GM12874 (cell line): ENCODE measurements at regions not wholly inside any gene's neighbourhood (a gene's known extent, or its start where the extent isn't known, plus 50 kb on each side); places are given as distances from the start of the nearest gene placed in this dataset.
A peak's percentile ranks its signal among the peaks of the same experiment; 100 is the strongest.

Experiments used
- TF ChIP-seq, protein P1 (sequence below): IDR thresholded peaks from 2 replicates; pipeline ENCODE4 v1.5.1; 2011; ENCODE audit warnings: low read depth, mild to moderate bottlenecking, control low read depth, low read length, moderate library complexity; ENCODE audit not compliant: insufficient read depth

DNA sequence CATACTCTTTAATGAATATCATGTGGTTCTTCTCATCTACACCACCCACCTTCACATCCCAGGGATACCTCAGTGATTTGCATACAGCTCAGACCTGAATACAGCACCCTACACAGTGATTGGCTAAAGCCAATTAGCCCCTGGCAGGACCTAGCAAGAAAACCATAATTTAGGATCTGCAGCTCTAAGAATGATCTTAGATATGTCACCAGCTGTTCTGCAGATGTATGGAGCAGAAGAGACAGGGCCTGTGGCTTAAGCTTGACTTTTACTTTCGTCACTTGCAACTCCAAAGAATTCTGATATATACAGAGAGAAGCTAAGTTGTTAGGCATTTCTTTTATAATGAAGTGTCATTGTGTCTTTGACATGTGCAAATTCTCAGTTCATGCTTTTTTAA, 483.2 kb upstream of the C9orf72 start:
- TF ChIP-seq, protein P1, sequence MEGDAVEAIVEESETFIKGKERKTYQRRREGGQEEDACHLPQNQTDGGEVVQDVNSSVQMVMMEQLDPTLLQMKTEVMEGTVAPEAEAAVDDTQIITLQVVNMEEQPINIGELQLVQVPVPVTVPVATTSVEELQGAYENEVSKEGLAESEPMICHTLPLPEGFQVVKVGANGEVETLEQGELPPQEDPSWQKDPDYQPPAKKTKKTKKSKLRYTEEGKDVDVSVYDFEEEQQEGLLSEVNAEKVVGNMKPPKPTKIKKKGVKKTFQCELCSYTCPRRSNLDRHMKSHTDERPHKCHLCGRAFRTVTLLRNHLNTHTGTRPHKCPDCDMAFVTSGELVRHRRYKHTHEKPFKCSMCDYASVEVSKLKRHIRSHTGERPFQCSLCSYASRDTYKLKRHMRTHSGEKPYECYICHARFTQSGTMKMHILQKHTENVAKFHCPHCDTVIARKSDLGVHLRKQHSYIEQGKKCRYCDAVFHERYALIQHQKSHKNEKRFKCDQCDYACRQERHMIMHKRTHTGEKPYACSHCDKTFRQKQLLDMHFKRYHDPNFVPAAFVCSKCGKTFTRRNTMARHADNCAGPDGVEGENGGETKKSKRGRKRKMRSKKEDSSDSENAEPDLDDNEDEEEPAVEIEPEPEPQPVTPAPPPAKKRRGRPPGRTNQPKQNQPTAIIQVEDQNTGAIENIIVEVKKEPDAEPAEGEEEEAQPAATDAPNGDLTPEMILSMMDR: no peak

DNA sequence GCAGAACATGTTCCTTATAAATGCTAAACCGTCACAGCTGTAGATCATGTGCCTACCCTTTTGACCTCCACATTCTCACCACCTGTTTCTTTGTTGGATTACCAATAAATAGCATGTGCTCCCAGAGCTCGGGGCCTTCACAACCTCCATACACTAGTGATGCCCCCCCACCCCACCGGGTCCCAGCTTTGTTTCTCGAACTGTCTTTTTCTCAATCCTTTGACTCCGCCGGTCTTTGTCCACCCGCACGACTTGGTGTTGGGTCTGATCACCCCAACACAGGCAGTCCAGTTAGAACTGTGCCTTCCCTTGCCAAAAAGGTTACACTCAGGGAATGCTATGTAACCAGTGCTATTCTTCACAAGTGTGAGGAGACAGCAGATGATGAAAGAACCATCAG, 485.9 kb upstream of the C9orf72 start:
- TF ChIP-seq, protein P1: no peak

DNA sequence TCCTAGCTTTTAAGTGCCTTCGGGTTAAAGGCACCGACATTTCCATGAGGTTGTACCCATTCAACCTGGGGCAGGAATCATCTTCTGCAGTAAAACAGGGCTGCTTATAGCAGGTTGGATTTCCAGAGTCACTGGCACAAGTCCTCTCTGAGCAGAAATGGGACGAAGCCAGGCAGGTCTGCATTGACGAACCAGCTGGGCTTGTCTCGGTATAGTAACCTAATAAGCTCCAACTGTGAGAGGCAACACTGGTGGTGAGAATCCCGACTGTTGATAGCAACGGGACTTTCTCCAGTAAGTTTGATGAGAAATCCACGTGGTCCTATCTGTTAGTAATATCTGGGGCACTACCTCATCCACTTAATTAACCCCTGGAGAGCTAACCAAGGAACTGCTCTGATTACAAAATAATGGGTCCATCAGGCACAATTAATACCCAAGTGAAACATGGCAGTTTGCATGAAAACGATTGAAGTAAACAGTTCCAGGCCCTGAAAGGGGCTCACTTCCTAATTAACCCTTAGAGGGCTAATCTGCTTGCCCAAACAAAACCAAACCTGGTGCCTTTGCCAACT, 491.0 kb upstream of the C9orf72 start:
- TF ChIP-seq, protein P1: no peak

DNA sequence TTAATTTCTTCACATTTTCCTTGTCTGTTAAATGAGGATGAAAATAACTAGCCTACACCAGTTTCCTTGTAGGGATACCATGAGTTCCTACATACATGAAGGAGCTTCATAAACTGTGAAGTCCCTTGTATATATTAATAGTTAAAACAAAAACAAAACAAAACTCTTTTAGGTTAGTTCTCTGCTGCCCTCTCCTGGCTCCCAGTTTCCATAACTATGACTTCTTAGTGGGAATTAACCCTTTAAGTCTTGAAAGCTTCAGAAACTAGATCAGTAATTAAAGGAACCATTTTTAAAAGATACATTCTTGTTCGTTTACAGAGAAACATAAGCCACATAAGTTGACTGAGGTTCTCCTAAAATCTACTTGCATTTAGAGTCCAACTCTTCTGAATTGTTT, 500.0 kb upstream of the C9orf72 start:
- TF ChIP-seq, protein P1: peak; percentile 17; the same call in 1 of the 2 replicates

DNA sequence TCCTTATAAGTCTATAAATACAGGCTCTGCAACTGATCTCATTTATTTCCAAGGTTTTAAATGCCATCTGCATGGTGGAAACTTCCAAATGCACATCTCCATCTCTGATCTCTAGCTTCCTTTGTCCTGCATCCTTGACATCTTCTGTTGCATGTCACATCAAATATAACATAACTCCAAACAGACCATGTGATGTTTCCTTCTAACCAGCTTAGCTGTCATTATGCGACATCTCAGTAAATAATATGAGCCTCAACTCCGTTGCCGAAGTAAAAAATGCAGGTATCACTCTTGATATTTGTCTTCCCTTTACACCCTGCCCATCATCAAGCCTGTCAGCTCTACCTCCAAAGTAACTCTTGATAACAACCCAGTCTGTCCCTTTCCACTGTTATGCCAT, 506.4 kb upstream of the C9orf72 start:
- TF ChIP-seq, protein P1: no peak

DNA sequence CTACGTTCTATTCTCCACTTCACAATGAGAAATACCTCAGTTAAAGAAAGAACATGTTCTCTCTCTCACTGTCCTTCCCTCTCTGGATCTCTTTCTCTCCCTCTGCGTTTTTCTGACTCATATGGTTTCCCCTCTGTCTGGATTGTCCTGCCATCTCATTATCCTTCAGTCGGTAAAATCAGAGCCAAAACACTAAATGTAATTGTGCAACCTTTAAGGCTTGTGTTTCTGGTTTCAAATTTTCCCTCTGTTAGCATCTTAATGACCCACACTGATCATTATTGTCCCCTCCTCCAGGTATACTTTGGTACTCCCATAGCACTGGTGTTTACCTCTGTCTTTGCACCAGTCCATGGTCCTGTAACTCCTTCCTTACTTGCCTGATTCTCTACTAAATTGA, 509.4 kb upstream of the C9orf72 start:
- TF ChIP-seq, protein P1: no peak

DNA sequence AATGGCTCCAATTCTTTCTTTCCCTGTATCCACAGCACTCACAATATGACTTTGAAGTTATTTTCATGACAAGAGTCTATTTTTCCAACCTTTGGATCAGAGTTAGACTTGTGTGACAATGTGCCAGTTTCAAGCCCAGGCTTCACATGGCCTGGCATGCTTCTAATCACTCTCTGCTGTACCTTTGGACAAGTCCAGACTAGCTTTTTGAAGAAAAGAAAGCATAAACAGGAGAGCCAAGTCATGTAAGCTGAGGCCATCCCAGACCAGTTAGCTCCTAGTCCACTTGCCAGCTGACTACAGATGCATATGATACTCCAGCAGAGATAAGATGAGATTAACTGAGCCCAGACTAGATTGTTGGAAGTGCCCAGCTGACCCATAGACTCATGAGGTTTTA, 513.6 kb upstream of the C9orf72 start:
- TF ChIP-seq, protein P1: no peak
